ENCODE measurements at regions not wholly inside any gene's neighbourhood (a gene's known extent, or its start where the extent isn't known, plus 50 kb on each side); places are given as distances from the start of the nearest gene placed in this dataset.

- H3K27me3 Mint-ChIP-seq = no peaks in the 10 kb centered on the region
- no peak overlapping the region for H3K4me3 Mint-ChIP-seq
- no peaks in the 10 kb centered on the region for H3K4me1 Mint-ChIP-seq
- ChIA-PET POLR2A (no interaction called here), CTCF (interaction anchor here (1.3 kb wide), 1 partner anchor 10 kb away, joined by 3 read pairs; no protein-coding TSS in a partner anchor)
- H3K36me3 Mint-ChIP-seq = no peaks in the 10 kb centered on the region
- H3K9me3 Mint-ChIP-seq = peaks cover 0 to 5% (median 3%) of the 10 kb centered on the region in 5 donors
- DNase-seq = no peak
- no peaks in the 10 kb centered on the region for H3K36me3 ChIP-seq (ENCODE audit: insufficient read depth, low read length)
- no peaks in the 10 kb centered on the region for H3K9me3 ChIP-seq (ENCODE audit: low read length)
- no peak overlapping the region for H3K4me3 ChIP-seq (ENCODE audit: low read length)
- no peak overlapping the region for H3K27ac ChIP-seq (ENCODE audit: low read depth, low read length)
- no peak overlapping the region for H3K27ac Mint-ChIP-seq
- H3K27me3 ChIP-seq (ENCODE audit: insufficient read depth, low read length, poor library complexity, severe bottlenecking) = no peaks in the 10 kb centered on the region
- H3K4me1 ChIP-seq (ENCODE audit: insufficient read depth, low read length) = no peaks in the 10 kb centered on the region
These were observed 488.8 kb downstream of the IRS2 start for GRCh38 chr13:109297628-109298027.

GRCh38 chr13:109293166-109293565 is 493.2 kb downstream of the IRS2 start:
- H3K27me3 ChIP-seq (ENCODE audit: insufficient read depth, low read length, poor library complexity, severe bottlenecking) = no peaks in the 10 kb centered on the region
- H3K4me3 ChIP-seq (ENCODE audit: low read length) = no peak overlapping the region
- H3K27me3 Mint-ChIP-seq = no peaks in the 10 kb centered on the region
- H3K36me3 Mint-ChIP-seq = no peaks in the 10 kb centered on the region
- H3K4me1 ChIP-seq (ENCODE audit: insufficient read depth, low read length) = no peaks in the 10 kb centered on the region
- no peak for DNase-seq
- CTCF ChIA-PET = no interaction called here
- H3K36me3 ChIP-seq (ENCODE audit: insufficient read depth, low read length) = no peaks in the 10 kb centered on the region
- H3K4me1 Mint-ChIP-seq = no peaks in the 10 kb centered on the region
- H3K27ac ChIP-seq (ENCODE audit: low read depth, low read length) = no peak overlapping the region
- H3K27ac Mint-ChIP-seq = no peak overlapping the region
- H3K9me3 ChIP-seq (ENCODE audit: low read length) = no peaks in the 10 kb centered on the region
- H3K4me3 Mint-ChIP-seq = no peak overlapping the region
- H3K9me3 Mint-ChIP-seq = peaks cover 0 to 9% (median 3%) of the 10 kb centered on the region in 5 donors
- POLR2A ChIA-PET = no interaction called here

- DNase-seq = no peak
- no peaks in the 10 kb centered on the region for H3K36me3 ChIP-seq (ENCODE audit: insufficient read depth, low read length)
- no peak overlapping the region for H3K27ac ChIP-seq (ENCODE audit: low read depth, low read length)
- H3K27me3 Mint-ChIP-seq = peaks cover 0 to 5% of the 10 kb centered on the region in 2 donors
- no peak overlapping the region for H3K4me3 Mint-ChIP-seq
- no peaks in the 10 kb centered on the region for H3K9me3 ChIP-seq (ENCODE audit: low read length)
- H3K36me3 Mint-ChIP-seq = no peaks in the 10 kb centered on the region
- H3K4me1 Mint-ChIP-seq = no peaks in the 10 kb centered on the region
- H3K27ac Mint-ChIP-seq = peak overlapping the region in 1 of 8 donors; percentile 11
- H3K4me3 ChIP-seq (ENCODE audit: low read length) = no peak overlapping the region
- H3K9me3 Mint-ChIP-seq = peaks cover 0 to 5% (median 0%) of the 10 kb centered on the region in 5 donors
- POLR2A ChIA-PET = no interaction called here
- H3K27me3 ChIP-seq (ENCODE audit: insufficient read depth, low read length, poor library complexity, severe bottlenecking) = no peaks in the 10 kb centered on the region
- no peaks in the 10 kb centered on the region for H3K4me1 ChIP-seq (ENCODE audit: insufficient read depth, low read length)
- CTCF ChIA-PET = no interaction called here
These were observed 498.2 kb downstream of the IRS2 start for GRCh38 chr13:109288151-109288709.

GRCh38 chr13:109287553-109287952 is 498.8 kb downstream of the IRS2 start:
- peaks cover 0 to 5% (median 0%) of the 10 kb centered on the region in 5 donors for H3K9me3 Mint-ChIP-seq
- ChIA-PET CTCF (no interaction called here), POLR2A (no interaction called here)
- H3K4me1 Mint-ChIP-seq = no peaks in the 10 kb centered on the region
- Histone ChIP-seq H3K4me3 (ENCODE audit: low read length) (no peak overlapping the region), H3K4me1 (ENCODE audit: insufficient read depth, low read length) (no peaks in the 10 kb centered on the region), H3K27me3 (ENCODE audit: insufficient read depth, low read length, poor library complexity, severe bottlenecking) (no peaks in the 10 kb centered on the region), H3K9me3 (ENCODE audit: low read length) (no peaks in the 10 kb centered on the region), H3K27ac (ENCODE audit: low read depth, low read length) (no peak overlapping the region), H3K36me3 (ENCODE audit: insufficient read depth, low read length) (no peaks in the 10 kb centered on the region)
- peaks cover 0 to 5% of the 10 kb centered on the region in 2 donors for H3K27me3 Mint-ChIP-seq
- H3K4me3 Mint-ChIP-seq = no peak overlapping the region
- H3K36me3 Mint-ChIP-seq = no peaks in the 10 kb centered on the region
- no peak for DNase-seq
- H3K27ac Mint-ChIP-seq = no peak overlapping the region

GRCh38 chr13:109285586-109285985 is 500.8 kb downstream of the IRS2 start:
- H3K9me3 ChIP-seq (ENCODE audit: low read length) = no peaks in the 10 kb centered on the region
- POLR2A ChIA-PET = no interaction called here
- no peaks in the 10 kb centered on the region for H3K36me3 ChIP-seq (ENCODE audit: insufficient read depth, low read length)
- no peaks in the 10 kb centered on the region for H3K4me1 ChIP-seq (ENCODE audit: insufficient read depth, low read length)
- H3K4me1 Mint-ChIP-seq = no peaks in the 10 kb centered on the region
- peaks cover 0 to 2% (median under 1%) of the 10 kb centered on the region in 5 donors for H3K9me3 Mint-ChIP-seq
- H3K36me3 Mint-ChIP-seq = no peaks in the 10 kb centered on the region
- H3K27ac Mint-ChIP-seq = no peak overlapping the region
- no peak overlapping the region for H3K27ac ChIP-seq (ENCODE audit: low read depth, low read length)
- H3K27me3 Mint-ChIP-seq = peaks cover 0 to 5% of the 10 kb centered on the region in 2 donors
- no peak overlapping the region for H3K4me3 Mint-ChIP-seq
- H3K27me3 ChIP-seq (ENCODE audit: insufficient read depth, low read length, poor library complexity, severe bottlenecking) = no peaks in the 10 kb centered on the region
- DNase-seq = no peak
- H3K4me3 ChIP-seq (ENCODE audit: low read length) = no peak overlapping the region
- CTCF ChIA-PET = no interaction called here

- H3K27me3 Mint-ChIP-seq = peaks cover 0 to 5% of the 10 kb centered on the region in 2 donors
- no peak overlapping the region for H3K27ac Mint-ChIP-seq
- H3K36me3 Mint-ChIP-seq = no peaks in the 10 kb centered on the region
- H3K9me3 Mint-ChIP-seq = peaks cover 0 to 2% (median 0%) of the 10 kb centered on the region in 5 donors
- no peaks in the 10 kb centered on the region for H3K36me3 ChIP-seq (ENCODE audit: insufficient read depth, low read length)
- no peak overlapping the region for H3K4me3 ChIP-seq (ENCODE audit: low read length)
- H3K4me1 Mint-ChIP-seq = no peaks in the 10 kb centered on the region
- ChIA-PET CTCF (no interaction called here), POLR2A (no interaction called here)
- no peaks in the 10 kb centered on the region for H3K27me3 ChIP-seq (ENCODE audit: insufficient read depth, low read length, poor library complexity, severe bottlenecking)
- no peaks in the 10 kb centered on the region for H3K4me1 ChIP-seq (ENCODE audit: insufficient read depth, low read length)
- H3K27ac ChIP-seq (ENCODE audit: low read depth, low read length) = no peak overlapping the region
- no peaks in the 10 kb centered on the region for H3K9me3 ChIP-seq (ENCODE audit: low read length)
- no peak overlapping the region for H3K4me3 Mint-ChIP-seq
- no peak for DNase-seq
These were observed 504.3 kb downstream of the IRS2 start for GRCh38 chr13:109281903-109282635.

GRCh38 chr13:109281017-109281902 is 505.1 kb downstream of the IRS2 start:
- no peak overlapping the region for H3K4me3 Mint-ChIP-seq
- ChIA-PET CTCF (no interaction called here), POLR2A (no interaction called here)
- H3K36me3 Mint-ChIP-seq = no peaks in the 10 kb centered on the region
- no peaks in the 10 kb centered on the region for H3K4me1 Mint-ChIP-seq
- H3K36me3 ChIP-seq (ENCODE audit: insufficient read depth, low read length) = no peaks in the 10 kb centered on the region
- no peaks in the 10 kb centered on the region for H3K4me1 ChIP-seq (ENCODE audit: insufficient read depth, low read length)
- peaks cover 0 to 5% of the 10 kb centered on the region in 2 donors for H3K27me3 Mint-ChIP-seq
- peaks cover 0 to 2% (median 0%) of the 10 kb centered on the region in 5 donors for H3K9me3 Mint-ChIP-seq
- DNase-seq = no peak
- H3K4me3 ChIP-seq (ENCODE audit: low read length) = no peak overlapping the region
- H3K27me3 ChIP-seq (ENCODE audit: insufficient read depth, low read length, poor library complexity, severe bottlenecking) = no peaks in the 10 kb centered on the region
- no peak overlapping the region for H3K27ac Mint-ChIP-seq
- no peak overlapping the region for H3K27ac ChIP-seq (ENCODE audit: low read depth, low read length)
- H3K9me3 ChIP-seq (ENCODE audit: low read length) = no peaks in the 10 kb centered on the region

GRCh38 chr13:109276261-109276660 is 510.1 kb downstream of the IRS2 start:
- Histone ChIP-seq H3K27ac (ENCODE audit: low read depth, low read length) (no peak overlapping the region), H3K9me3 (ENCODE audit: low read length) (no peaks in the 10 kb centered on the region), H3K4me1 (ENCODE audit: insufficient read depth, low read length) (no peaks in the 10 kb centered on the region), H3K36me3 (ENCODE audit: insufficient read depth, low read length) (no peaks in the 10 kb centered on the region), H3K27me3 (ENCODE audit: insufficient read depth, low read length, poor library complexity, severe bottlenecking) (no peaks in the 10 kb centered on the region), H3K4me3 (ENCODE audit: low read length) (no peak overlapping the region)
- Mint-ChIP-seq H3K9me3 (peaks cover 0 to 2% (median 0%) of the 10 kb centered on the region in 5 donors), H3K4me1 (no peaks in the 10 kb centered on the region), H3K4me3 (no peak overlapping the region), H3K27ac (no peak overlapping the region), H3K36me3 (no peaks in the 10 kb centered on the region), H3K27me3 (no peaks in the 10 kb centered on the region)
- DNase-seq = no peak
- POLR2A ChIA-PET = no interaction called here
- CTCF ChIA-PET = no interaction called here

All from CD8-positive, alpha-beta memory T cell (primary cell).